Caki2 (cell line): ENCODE measurements at regions not wholly inside any gene's neighbourhood (a gene's known extent, or its start where the extent isn't known, plus 50 kb on each side); places are given as distances from the start of the nearest gene placed in this dataset.

ENCODE experiments used
- DNase-seq: peaks from one replicate; pipeline ENCODE4 v3.0.0-alpha.2; 2015; ENCODE audit warnings: low read depth
- in situ Hi-C: cut with HindIII; loops from 2 replicates; pipeline ENCODE4 v1.10.0; 2016; ENCODE audit warnings: low sequenced_read_pairs, low pct_unique_long_range_greater_than_20kb, mixed read lengths

DNA sequence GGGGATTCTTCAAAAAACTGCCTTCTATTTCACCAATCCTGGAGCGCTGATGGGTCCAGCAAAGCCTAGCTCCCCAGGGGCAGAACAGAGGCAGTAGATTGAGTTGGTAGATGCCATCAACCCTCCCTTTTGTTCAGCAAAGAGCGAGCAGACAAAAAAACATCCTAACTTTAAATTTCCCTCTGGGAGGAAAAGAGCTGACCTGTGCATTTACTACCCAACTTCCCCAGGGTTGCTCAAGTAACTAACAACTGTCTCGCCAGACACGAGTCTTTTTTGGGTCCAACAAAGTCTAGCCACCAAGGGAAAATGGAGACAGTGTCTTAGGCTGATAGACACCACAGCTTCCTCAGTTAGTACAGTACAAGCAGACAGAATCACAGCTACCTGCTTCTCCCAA is 476.3 kb upstream of the GRIA1 start:
- in situ Hi-C loops: no loop called here
- DNase-seq: no peak

DNA sequence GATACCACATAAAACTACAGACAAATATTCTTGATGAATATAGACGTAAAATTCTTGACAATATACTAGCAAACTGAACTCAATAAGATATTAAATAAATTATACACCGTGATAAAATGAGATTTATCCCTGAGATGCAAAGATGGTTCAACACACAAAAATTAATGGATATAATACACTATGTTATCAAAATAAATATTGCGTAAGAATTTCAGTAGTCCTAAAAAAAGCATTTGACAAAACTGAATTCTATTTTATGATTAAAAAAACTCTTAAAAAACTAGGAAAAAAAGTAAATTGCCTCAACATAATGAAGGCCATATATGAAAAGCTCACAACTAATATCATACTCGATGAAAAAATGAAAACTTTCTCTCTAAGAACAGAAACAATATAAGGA is 472.3 kb upstream of the GRIA1 start:
- in situ Hi-C loops: no loop called here
- DNase-seq: no peak

DNA sequence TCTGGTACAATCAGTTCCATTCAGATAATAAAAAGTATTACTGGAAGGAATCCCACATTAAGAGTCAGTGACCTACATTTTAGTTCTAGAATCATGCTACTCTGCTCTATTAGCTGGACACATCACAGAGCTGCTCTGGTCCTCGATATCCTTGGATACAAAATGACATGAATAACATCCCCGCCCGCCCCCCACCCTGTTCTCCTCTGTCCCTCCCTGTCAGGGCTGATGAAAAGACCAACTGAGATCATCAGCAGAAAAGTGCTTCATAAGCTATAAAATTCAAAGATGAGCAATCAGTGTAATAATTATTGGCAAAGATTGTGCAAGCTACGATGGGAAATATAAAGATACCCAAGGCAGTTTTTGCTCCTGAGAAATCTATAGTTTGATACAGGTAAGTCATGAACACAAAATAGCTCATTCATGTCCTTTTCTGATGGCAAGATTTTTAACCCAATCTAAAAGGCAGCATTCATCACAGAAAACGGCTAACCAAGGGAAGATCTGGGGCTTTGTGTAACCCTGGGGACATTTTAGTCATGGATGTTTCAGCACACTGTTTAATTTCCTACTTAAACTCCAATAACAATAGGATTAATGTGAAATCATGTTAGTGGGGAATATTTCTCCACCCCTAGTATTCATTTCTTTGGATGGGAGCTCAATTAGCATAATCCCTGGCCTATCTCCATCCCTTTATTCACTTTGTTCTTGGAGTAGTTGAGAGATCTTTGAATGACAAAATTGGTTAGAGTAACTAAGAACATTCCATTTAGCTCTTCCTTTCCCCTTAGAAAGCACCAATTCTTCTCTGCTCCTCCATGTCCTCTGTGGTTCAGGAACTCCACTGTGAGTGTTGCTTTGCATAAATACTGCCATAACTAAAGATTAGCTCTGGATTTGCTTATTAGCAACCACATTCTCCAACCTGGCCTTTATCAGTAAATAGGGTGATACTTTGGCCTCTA is 459.4 kb upstream of the GRIA1 start:
- DNase-seq: no peak
- in situ Hi-C loops: no loop called here

DNA sequence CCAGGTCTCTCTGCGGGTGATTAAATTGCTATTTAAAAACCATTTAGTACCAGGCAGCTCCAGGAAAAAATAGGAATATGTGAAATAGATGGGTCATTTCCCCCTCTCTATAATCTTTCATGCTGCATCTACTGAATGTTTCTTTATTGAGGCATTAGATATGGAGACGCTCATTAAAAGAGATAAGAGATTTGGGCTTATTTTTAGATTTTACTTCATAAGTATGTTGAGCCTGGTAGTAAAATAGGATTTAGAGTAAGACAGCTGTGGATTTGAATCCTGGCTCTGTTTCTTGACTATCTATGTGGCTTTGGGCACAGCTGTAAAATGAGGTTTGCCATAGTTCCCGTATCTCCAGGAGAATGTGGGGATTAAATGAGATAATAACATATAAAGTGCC is 451.0 kb upstream of the GRIA1 start:
- no peak for DNase-seq
- in situ Hi-C loops: no loop called here

DNA sequence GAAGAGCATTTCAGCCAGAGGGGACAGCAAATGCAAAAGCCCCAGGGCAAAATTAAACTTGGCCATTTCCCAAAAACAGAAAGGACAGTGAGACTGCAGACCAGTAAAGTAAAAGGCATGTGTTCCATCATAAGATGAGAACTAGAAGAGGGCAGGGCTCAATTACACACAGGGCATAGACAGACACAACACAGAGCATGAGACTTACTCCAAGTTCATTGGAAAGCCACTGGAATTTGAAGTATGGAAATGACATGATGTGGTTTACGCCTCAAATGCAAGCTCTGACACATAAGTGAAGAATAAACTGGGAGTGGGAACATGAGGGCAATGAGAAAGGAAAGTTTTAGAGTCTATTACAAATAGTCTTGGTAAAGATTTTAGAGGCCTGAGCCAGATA is 446.6 kb upstream of the GRIA1 start:
- in situ Hi-C loops: no loop called here
- no peak for DNase-seq

DNA sequence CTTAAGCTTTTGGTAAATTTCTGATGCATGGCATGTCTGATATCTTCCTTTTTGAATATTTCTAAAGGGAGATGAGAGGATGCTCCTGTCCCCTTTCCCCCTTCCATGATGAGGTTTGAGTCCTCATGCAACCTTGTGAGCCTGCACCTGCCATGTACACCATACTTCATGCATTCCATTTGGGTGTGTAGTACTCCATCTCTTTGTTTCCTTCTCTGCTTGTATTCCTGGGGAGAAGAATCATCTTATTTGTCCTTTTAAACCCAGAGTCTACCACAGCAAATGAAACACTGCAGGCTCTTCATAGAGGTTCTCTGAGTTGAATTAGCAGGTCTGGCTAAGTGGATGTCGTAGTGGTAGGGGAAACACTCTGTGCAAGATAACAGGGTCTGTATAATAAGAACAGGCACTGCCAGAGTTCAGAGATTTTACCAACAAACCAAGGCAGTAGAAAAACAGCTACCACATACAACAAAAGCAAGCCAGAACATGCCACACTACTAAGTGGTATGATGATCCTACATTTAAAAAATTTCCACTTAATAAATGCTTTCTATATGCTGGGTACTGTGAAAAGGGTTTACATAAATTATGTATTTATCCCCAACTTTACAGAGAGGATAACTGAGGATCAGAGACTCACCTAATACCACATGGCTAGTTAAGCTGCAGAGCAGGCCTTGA is 439.8 kb upstream of the GRIA1 start:
- in situ Hi-C loops: no loop called here

DNA sequence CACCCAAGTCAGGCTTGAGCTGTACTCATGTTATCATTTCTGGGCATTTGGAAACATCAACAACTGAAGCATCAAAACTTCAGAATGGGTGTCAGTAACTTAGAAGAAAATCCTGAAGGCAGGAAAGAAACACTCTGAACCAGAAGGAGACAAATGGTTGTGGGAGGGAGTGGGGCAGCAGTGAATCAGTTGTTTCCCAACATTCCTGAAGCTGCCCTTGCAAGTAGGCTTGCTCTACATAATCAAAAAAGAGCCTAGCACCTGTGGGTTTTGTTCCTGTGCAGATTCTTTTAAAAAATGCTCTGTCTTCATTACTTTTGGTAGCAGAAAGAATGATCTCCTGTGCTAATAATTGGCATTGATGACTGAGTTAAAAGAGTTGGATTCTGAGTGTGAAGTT is 424.2 kb upstream of the GRIA1 start:
- DNase-seq: no peak
- in situ Hi-C loops: no loop called here

More for the DNA sequence above, 439.8 kb upstream of the GRIA1 start:
- no peak for DNase-seq

DNA sequence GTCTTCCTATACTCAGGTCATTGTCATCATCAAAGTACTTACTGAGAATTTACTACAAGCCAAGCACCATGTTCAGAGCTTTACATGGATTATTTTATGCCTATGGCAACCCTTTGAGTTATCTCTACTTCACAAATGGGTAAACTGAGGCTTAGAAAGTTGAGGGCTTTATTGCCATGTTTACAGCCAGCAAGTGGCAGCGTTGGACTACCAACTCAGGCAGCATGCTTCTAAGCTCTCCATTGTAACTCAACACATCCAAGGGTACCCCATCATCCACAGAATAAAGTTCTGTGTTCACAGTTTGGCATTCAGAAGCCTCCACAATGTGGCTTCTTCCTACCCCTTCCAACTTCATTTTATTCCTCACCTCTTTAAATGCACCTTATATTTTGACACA is 422.6 kb upstream of the GRIA1 start:
- no peak for DNase-seq
- in situ Hi-C loops: no loop called here

DNA sequence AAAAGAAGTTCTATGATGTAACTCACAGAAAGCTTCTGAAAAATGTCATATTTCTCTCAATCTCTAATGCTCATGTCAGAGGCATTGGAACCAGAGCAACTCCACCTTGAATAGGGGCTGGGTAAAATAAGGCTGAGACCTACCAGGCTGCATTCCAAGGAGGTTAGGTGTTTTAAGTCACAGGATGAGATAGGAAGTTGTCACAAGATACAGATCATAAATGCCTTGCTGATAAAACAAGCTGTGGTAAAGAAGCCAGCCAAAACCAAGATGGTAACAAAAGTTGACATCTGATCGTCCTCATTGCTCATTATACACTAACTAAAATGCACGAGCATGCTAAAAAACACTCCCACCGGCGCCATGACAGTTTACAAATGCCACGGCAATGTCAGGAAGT is 411.1 kb upstream of the GRIA1 start:
- no peak for DNase-seq
- in situ Hi-C loops: no loop called here

DNA sequence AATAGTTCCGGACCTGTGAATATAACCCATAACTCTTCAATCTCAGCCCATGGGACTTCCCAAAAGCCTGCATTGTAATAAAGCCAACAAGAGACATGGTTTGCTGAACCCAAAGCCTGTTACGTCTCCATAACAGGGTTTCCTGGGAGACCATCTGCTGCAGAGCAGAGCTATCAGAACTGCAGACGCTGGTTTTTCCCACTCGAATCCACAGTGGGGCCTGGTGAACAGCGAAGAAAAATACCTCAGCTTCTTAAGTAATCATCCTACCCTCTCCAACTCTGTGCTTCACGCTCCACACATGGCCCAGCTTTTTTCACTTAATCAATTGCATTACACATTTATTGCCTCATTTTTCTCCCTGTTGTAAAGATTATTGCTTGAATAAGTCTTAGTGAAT is 409.5 kb upstream of the GRIA1 start:
- no peak for DNase-seq
- in situ Hi-C loops: no loop called here

DNA sequence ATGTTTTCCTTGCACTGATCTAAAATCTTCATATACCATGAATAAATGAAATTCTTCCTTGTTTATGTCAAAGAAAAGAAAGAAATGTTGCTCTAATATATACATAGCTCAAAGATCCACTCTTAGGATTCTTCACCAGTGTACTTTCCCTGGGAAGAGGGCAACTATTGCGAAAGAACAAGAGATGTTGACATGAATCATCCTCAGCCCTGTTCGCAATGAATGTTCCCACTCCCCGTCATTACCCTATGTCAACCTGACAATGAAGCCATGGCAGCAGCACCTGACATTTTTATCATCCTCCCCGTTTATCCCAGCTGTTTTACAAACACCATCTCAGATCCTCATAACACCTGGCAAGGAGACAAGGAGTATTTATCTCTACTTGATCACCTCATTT is 409.1 kb upstream of the GRIA1 start:
- in situ Hi-C loops: no loop called here
- no peak for DNase-seq

DNA sequence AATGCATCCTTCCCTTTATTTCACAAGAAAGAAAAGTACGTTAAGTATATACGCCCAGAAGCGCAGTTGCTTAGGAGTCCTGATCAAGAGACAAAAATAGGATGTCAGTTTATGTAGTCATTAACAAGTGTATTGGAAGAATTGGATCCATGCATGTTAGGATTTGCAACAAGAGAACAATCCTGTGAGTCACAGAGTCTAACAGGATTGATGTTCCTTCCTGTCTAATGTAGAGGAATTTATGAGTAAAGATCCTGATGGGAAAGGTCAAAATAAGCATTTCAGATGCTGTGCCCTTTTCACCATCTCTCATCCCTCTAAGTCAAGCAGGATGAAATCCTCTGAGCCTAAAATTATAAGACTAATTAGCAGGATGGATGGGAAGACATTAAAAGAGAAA is 406.0 kb upstream of the GRIA1 start:
- in situ Hi-C loops: no loop called here
- DNase-seq: no peak

DNA sequence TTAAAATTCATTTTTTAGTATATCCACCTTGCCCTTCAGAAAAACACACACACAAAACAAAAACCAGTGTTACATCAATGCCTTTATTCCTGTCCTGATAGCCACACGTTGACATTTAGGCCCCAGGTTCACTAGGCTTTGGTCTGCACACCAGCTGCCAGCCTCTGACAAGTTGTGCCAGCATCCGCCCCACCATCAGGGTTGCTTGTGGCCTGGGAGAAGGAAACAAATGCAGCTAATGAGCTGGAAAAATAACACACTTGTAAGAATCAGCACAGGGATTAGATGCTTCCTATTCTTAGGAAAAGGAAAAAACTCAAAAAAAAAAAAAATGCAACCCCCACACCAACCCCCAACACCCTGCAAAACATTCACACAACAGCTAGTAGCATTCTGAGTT is 404.0 kb upstream of the GRIA1 start:
- DNase-seq: no peak
- in situ Hi-C loops: no loop called here

DNA sequence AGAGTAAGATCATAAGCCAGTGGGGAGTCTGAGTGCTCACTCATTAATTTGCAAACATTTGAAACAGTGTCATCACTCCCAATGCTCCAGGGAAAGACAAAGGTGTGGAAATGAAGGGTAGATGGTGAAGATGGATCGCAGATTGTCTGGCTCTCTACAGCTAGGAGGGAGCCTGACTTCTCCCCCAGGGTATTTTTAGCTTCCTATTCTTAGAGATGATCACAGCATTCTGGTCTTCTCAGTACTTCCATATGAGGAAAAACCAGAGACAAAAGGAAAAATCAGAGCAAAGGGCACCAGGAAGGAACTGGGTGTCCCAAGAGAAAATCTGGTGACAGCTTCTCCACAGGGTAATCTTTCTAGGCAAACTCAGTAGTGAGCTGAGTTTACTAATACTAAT is 401.9 kb upstream of the GRIA1 start:
- no peak for DNase-seq
- in situ Hi-C loops: no loop called here

DNA sequence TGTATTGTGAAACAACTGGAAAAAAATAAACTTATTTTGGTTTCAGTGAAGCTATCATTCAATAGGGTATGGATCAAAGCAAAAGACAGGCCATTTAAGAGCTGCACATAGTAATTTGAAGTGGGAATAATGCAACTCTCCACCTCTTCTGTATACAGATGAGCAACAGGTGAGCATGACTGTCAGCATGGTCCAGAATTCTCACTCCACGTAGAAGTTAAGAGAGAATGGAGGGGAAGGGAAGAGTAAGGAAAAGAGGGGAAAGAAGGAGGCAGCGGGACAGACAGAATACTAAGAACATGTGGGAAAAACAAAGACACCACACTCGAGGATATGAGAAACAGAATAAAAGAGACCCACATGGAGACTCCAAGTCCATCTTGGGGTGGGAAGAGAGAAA is 396.1 kb upstream of the GRIA1 start:
- no peak for DNase-seq
- in situ Hi-C loops: no loop called here

DNA sequence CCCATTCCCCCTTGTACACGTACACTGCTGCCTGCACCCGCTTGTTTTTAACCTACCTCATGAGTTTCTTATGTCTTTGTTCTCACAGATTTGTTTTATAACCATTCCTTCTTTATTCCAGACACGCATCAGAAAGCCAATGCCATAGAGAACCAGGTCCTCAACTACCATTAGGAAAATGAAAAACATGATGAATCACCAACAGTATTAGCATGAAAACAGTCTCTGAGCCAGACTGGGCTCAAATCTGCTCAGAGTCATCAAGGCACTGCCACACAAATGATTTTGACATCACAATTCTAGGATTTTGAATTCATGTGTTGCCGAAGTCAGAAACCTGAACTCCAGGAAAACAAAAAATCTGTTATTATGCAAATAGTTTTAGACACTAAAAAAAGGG is 394.1 kb upstream of the GRIA1 start:
- DNase-seq: no peak
- in situ Hi-C loops: no loop called here

DNA sequence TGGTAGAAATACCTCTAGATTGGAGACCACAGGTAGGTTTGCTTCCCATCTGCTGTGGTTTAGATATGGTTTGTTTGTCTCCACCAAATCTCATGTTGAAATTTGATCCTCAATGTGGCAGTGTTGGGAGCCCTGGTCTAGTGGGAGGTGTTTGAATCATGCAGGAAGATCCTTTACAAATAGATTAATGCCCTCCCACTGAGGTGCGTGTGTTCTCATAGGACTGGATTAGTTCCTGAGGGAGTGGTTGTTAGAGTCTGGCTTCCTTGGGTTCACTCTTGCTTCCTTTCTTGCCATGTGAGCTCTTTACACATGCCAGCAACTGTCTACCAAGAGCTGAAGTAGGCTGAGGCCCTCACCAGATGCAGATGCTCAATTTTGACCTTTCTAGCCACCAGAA is 391.1 kb upstream of the GRIA1 start:
- DNase-seq: no peak
- in situ Hi-C loops: no loop called here

DNA sequence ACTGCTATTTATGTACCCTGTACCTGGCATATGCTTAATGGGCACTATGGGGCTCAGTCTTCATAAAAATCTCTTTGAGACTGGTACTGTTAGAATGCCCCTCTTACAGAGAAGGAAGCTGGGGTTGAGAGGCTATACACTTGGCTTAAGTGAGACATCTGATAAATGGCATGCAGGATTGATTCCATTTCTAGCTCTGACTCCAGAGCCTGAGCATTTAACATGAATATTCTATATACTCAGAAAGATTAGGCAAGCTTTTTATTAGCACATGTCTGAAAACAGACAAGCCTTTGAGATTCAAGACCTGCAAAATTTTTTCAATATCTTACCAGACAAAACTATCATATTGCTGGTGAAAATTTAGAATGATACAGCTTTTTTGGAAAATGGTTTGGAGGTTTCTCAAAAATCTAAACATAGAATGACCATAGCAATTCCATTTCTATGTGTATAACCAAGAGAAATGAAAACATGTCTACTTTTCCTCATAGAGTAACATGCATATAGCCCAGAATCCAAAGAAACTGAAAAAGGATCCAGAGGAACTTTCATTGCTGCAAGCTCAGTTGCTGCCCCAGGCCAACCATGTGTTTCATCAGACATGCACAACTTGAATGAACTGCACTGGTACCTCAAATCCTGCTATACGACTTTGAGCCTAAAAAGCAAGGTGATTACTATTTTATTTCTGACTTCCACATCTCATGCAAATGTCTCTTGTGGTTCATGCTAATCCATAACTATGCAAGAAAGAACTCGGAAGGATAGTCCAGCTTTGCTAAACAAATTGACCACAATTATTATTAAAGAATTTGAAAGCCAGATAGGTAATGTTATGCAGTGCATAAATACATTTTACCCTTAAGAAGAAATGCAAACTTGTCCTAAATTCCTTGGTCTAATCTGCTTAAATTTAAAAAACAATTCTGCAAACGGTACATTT is 389.0 kb upstream of the GRIA1 start:
- in situ Hi-C loops: no loop called here
- DNase-seq: no peak

DNA sequence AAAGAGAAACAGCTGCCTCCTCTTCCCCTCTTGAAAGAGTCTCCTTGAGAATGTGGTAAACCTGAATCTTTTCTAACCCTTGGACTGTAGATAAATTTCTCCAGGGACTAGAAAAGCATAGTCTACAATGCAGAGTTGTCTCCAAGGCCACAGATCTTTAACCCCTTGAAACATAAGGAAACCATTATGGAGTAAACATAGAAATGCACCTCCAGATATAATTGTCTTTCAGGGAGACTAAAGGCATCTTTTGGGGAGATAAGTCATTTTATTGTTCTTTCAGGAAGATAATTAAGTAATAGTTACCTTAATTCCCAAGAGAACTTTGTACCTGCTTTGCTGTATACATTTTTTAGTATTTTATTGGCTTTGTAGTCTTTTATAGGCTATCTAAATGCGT is 373.6 kb upstream of the GRIA1 start:
- no peak for DNase-seq
- in situ Hi-C loops: no loop called here
